HG03439 (cell line): ENCODE measurements at regions not wholly inside any gene's neighbourhood (a gene's known extent, or its start where the extent isn't known, plus 50 kb on each side); places are given as distances from the start of the nearest gene placed in this dataset.
A peak's percentile ranks its signal among the peaks of the same experiment; 100 is the strongest.

Source experiments
- ATAC-seq: cut with Tn5 transposase; IDR thresholded peaks from one replicate; pipeline ENCODE4 v1.9.1; 2021; ENCODE audit warnings: mild to moderate bottlenecking, moderate library complexity; ENCODE audit not compliant: unreplicated experiment

- ATAC-seq: no peak
These were observed 100.9 kb upstream of the TLE3 start for GRCh38 chr15:70198441-70199123.

- ATAC-seq: no peak
These were observed 100.2 kb upstream of the TLE3 start for GRCh38 chr15:70197945-70198361.

- no peak for ATAC-seq
These were observed 99.7 kb upstream of the TLE3 start for GRCh38 chr15:70197318-70197944.

GRCh38 chr15:70196372-70197316 lies 98.9 kb upstream of the TLE3 start:
- ATAC-seq: peak; percentile 75

- no peak for ATAC-seq
These were observed 98.0 kb upstream of the TLE3 start for GRCh38 chr15:70195587-70196305.

- ATAC-seq: no peak
These were observed 97.5 kb upstream of the TLE3 start for GRCh38 chr15:70195171-70195570.

- no peak for ATAC-seq
These were observed 96.5 kb upstream of the TLE3 start for GRCh38 chr15:70194266-70194665.

- ATAC-seq: no peak
These were observed 96.0 kb upstream of the TLE3 start for GRCh38 chr15:70193734-70194133.

GRCh38 chr15:70192490-70192889 lies 94.8 kb upstream of the TLE3 start:
- ATAC-seq: no peak

- ATAC-seq: no peak
These were observed 94.3 kb upstream of the TLE3 start for GRCh38 chr15:70192041-70192440.

GRCh38 chr15:70190965-70191364 lies 93.2 kb upstream of the TLE3 start:
- ATAC-seq: no peak

GRCh38 chr15:70189826-70190695 lies 92.3 kb upstream of the TLE3 start:
- ATAC-seq: no peak

GRCh38 chr15:70188286-70188685 lies 90.6 kb upstream of the TLE3 start:
- ATAC-seq: no peak

- no peak for ATAC-seq
These were observed 89.6 kb upstream of the TLE3 start for GRCh38 chr15:70187331-70187730.

GRCh38 chr15:70186152-70186551 lies 88.4 kb upstream of the TLE3 start:
- no peak for ATAC-seq

- no peak for ATAC-seq
These were observed 87.6 kb upstream of the TLE3 start for GRCh38 chr15:70185251-70185711.

- ATAC-seq: no peak
These were observed 85.4 kb upstream of the TLE3 start for GRCh38 chr15:70182858-70183695.

GRCh38 chr15:70181626-70182255 lies 84.0 kb upstream of the TLE3 start:
- no peak for ATAC-seq
